NCI-H128 (cell line): ENCODE measurements at regions not wholly inside any gene's neighbourhood (a gene's known extent, or its start where the extent isn't known, plus 50 kb on each side); places are given as distances from the start of the nearest gene placed in this dataset.
"Not testable (repeated sequence)": the region's sequence is repeated elsewhere in the genome, so short reads cannot be mapped to it uniquely, and the experiment has no call there.

Experiments
- DNase-seq: peaks from one replicate; lab custom pipeline; 2025; ENCODE audit not compliant: unreplicated experiment; lab: John Stamatoyannopoulos, UW

- DNase-seq = no peak
Measured at GRCh38 chr3:102290241-102290640, 144.6 kb upstream of the ZPLD1 start.

DNA sequence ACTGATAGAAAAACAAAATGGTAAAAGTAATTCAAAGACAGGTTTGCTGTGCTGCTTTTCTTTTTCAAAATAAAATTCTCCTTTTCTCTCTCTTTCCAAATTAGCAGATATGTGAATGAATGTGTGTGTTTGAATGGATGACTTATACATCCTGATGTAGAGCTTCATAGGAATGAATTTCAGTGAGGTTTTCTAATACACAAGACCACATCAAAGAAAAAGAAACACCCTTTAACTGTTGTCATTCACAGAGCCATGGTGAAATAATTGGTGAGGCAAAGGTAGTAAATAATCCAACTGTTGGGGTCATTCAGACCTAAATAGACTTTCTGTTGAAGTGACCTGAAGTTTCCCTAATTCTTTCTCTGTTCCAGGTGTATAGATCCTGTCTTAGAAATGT, 139.1 kb upstream of the ZPLD1 start:
- no peak for DNase-seq

GRCh38 chr3:102297072-102297658, 137.7 kb upstream of the ZPLD1 start:
- DNase-seq = no peak

- DNase-seq = peak; percentile 30
Measured at GRCh38 chr3:102299125-102299877, 135.5 kb upstream of the ZPLD1 start.

DNA sequence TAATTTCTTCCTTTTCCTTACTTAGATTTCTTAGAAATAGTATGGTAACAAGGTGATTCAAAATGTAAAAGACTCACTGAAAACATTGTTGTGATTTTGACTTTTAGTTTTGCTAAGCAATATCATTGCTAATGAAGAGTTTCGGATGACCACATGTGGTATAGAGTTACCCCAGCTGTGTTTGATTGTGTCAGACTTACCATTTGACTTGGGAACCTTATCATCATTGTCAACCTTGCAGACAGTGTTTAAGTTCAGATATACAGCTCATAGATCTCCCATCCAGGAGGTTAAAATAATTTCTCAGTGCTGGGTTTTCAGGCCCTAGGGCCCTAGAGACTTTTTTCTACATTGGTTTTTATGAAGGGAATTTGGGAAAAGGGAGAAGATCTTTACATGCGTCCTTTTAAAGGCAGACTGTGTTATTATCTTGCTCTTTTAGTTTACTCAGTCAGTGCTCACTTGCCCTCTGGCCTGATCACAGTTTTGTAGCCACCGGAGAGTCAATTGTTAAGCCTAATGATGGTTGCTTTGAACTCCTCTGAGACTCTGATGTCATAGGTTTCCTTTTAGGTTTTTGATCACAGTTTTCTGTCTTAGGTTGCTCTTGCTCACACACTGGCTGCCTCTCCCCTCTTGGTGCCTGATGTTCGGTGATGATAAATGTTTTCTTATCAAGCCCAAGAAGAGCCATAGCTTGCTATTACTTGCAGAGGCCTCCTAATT, 133.5 kb upstream of the ZPLD1 start:
- DNase-seq = no peak

DNA sequence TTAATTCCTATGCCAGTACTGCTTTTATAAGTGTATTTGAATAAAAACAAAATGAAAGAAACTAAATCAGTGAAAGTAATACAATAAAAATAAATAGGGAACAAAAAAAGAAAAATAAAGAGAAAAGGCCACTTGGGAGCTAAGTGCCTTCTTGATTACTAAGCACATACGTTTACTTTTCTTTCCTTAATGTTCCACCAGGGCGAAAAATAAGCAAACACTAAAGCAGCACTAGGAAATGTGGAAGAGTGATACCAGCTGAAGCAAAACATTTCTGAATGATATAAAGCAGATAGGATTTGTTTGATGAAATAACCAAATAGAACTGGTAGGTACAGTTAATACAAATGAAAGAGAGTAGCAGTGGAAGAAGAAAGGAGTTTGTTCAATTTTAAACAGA, 132.8 kb upstream of the ZPLD1 start:
- DNase-seq = no peak

DNA sequence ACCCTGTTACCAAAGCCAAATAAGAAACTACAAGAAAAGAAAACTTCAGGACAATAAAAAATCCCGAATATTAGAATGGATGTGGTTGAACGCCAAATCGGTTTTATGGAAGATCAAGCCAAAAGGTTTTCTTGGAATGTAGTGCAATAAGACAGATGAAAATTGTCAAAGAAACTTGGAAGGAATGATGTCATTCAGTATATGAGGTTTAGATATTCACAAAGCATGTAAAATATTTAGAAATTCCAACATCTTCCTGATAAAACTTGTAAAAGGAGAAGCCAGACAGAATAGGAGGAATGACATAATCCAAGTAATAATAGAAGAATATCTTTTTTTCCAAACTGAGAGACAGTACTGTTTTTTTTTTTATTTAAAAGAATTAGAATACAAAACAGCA, 130.3 kb upstream of the ZPLD1 start:
- DNase-seq = no peak

GRCh38 chr3:102307442-102307841, 127.4 kb upstream of the ZPLD1 start:
- no peak for DNase-seq

DNA sequence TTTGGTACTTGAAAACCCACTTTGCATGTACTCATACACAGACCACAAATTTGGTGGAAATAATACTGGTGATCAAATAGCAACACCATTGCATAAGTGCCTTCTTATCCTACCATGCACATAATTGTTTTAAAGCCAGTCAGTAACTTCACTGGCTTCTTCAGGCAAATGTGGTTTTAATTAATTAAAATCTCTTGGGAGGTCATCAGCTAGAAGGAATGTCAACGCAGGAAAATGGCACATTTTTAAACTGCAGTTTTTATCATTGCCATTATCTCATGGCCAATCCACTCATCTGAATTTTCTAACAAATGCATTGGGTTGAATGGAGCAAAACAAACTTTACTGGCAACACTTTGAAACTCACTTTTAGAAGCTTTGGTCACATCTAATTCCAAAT, 105.7 kb upstream of the ZPLD1 start:
- no peak for DNase-seq

DNA sequence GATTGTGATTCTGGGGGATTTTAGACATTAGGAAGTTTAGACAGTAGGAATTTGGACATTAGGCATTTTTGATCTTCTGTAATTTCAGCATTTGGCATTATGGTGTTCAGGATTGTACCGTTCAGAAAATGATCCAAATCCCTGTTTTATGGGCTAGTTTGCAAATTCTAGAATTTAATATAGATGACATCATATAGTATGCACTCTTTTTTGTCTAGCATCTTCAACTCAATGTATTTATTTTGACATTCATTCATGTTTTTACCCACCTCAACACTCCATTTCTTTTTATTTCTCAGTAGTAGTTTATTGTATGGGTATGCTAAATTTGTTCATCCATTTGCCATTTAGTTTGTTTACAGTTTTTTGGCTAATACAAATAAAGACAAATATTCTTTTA, 105.3 kb upstream of the ZPLD1 start:
- no peak for DNase-seq

- no peak for DNase-seq
Measured at GRCh38 chr3:102332205-102332604, 102.6 kb upstream of the ZPLD1 start.

DNA sequence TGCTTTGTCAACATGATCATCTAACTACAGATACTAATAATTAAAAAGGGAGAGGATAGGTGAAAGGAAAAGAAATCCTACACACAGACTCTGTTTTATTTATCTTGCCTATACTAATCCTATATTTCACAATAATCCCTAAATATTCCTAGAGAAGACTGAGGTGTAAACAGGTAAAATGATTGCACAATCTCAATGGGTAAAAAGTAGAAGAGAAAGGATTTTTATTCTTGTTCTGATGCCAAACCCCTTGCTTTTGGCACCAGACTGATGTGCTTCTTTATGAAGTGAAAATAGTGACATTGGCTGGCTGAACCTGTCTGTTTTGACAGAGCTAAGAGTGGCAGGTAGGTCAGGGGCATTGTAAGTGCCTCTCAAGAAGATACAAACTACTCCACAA, 101.9 kb upstream of the ZPLD1 start:
- no peak for DNase-seq

DNA sequence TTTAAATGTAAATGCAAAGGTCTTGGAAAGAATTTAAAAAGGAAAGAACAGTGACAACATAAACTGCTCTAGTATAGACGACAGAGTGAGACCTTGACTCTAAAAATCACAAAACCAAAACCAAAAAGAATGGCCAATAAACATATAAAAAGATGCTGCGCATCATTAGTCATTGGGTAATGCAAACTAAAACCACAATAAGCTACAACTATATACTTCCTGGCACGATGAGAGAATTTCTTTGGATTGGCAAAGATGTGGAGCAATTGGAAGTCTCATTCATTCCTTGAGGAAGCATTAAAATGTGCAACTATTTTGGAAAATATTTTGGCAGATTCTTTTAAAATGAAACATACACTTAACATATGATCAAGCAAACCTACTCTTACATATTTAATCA, 98.7 kb upstream of the ZPLD1 start:
- DNase-seq = no peak

GRCh38 chr3:102339671-102340070, 95.1 kb upstream of the ZPLD1 start:
- no peak for DNase-seq

- DNase-seq = no peak
Measured at GRCh38 chr3:102346897-102347296, 87.9 kb upstream of the ZPLD1 start.

- no peak for DNase-seq
Measured at GRCh38 chr3:102348904-102349303, 85.9 kb upstream of the ZPLD1 start.

DNA sequence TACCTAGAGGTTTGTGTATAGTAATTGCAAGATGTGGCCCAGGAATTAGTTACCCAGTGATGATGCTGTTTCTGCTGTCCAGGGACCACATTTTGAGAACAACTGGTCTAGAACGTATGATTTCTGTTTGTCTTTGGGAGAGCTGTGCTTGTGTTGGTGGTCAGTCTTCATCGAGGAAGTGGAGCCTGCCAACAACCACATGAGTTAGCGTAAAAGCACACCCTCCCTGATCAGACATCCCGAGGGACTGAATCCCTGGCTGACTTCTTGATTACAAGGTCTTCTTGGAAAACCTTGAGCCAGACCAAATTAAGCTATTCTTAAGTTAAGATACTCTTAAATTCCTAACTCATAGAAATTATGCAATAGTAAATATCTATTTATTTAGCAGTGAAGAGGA, 81.7 kb upstream of the ZPLD1 start:
- DNase-seq = no peak

GRCh38 chr3:102353805-102354204, 81.0 kb upstream of the ZPLD1 start:
- no peak for DNase-seq

- DNase-seq = no peak
Measured at GRCh38 chr3:102354818-102355515, 79.8 kb upstream of the ZPLD1 start.

DNA sequence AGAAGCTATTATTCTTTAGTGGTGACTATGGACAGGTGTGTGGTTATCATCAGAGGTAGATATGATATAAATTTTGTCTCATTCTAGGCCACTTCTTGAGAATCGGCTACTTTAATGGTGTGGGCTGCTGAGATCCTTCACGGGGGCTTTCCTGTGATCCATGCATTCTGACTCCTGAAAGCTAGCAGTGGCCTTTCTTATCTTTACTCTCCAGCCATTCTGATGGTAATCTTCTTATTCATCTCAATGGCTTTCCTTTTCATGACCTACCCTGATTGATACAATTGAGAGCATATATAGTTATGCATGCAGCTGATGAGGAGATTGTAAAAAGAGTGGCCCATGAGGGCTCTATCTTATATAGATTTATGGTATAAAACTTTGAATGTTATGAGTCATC, 78.3 kb upstream of the ZPLD1 start:
- no peak for DNase-seq

- not testable (repeated sequence) for DNase-seq
Measured at GRCh38 chr3:102357313-102357712, 77.5 kb upstream of the ZPLD1 start.
